IMR-90 (cell line): ENCODE measurements at regions not wholly inside any gene's neighbourhood (a gene's known extent, or its start where the extent isn't known, plus 50 kb on each side); places are given as distances from the start of the nearest gene placed in this dataset.

ENCODE experiments used
- ATAC-seq: fragments of 200-7000 bp; cut with Tn5 transposase; 2 replicates; pipeline ENCODE4 v1.9.1; 2020; ENCODE audit warnings: low read depth, mild to moderate bottlenecking, moderate library complexity
- BruUV-seq: library from RNA; stranded (reverse); fragments of 400-500 nt; replicated peaks from 2 replicates; lab custom pipeline; 2021; lab: Mats Ljungman, UMichigan
- CTCF ChIA-PET: fragments of 300-600 bp; formaldehyde crosslinking; extraction: SDS; loops from one replicate; lab custom pipeline; 2021; ENCODE audit warnings: antibody characterized with exemption; lab: Yijun Ruan, JAX
- POLR2A ChIA-PET: fragments of 300-600 bp; sonication (Branson Sonifier 250); formaldehyde crosslinking; loops from one replicate; lab custom pipeline; 2022; ENCODE audit warnings: antibody characterized with exemption; ENCODE audit not compliant: unreplicated experiment; lab: Charles Lee
- DNase-seq: peaks from one replicate; pipeline ENCODE4 v3.0.0; 2013
- H2AFZ ChIP-seq: replicated peaks from 2 replicates; pipeline ENCODE3; 2013; ENCODE audit warnings: low read length, mild to moderate bottlenecking; ENCODE audit not compliant: poor library complexity
- H2AK5ac ChIP-seq: 2 replicates; pipeline ENCODE4 v1.6.1; 2013; ENCODE audit warnings: low read depth, low read length, inconsistent platforms
- H2AK9ac ChIP-seq: replicated peaks from 2 replicates; pipeline ENCODE3; 2013; ENCODE audit warnings: mild to moderate bottlenecking, low read depth, low read length, moderate library complexity; ENCODE audit not compliant: poor library complexity
- H2BK120ac ChIP-seq: 2 replicates; pipeline ENCODE4 v1.6.1; 2013; ENCODE audit warnings: low read depth, low read length, inconsistent platforms
- H2BK15ac ChIP-seq: 3 replicates; pipeline ENCODE4 v1.6.1; 2013; ENCODE audit warnings: low read depth, low read length, inconsistent platforms
- H2BK20ac ChIP-seq: 2 replicates; pipeline ENCODE4 v1.6.1; 2013; ENCODE audit warnings: low read depth, mild to moderate bottlenecking, inconsistent platforms, low read length, moderate library complexity
- H2BK5ac ChIP-seq: 2 replicates; pipeline ENCODE4 v1.6.1; 2013; ENCODE audit warnings: mild to moderate bottlenecking, low read depth, low read length, inconsistent platforms; ENCODE audit not compliant: poor library complexity, severe bottlenecking
- H3K14ac ChIP-seq: replicated peaks from 2 replicates; pipeline ENCODE4 v1.6.1; 2013; ENCODE audit warnings: low read depth, low read length, inconsistent platforms
- H3K18ac ChIP-seq: 2 replicates; pipeline ENCODE4 v1.6.1; 2013; ENCODE audit warnings: low read depth, low read length, control low read depth
- H3K23ac ChIP-seq: 2 replicates; pipeline ENCODE4 v1.6.1; 2013; ENCODE audit warnings: low read depth, low read length, inconsistent platforms
- H3K27ac ChIP-seq: 2 replicates; pipeline ENCODE4 v1.5.1; 2013; ENCODE audit warnings: mild to moderate bottlenecking, control low read depth, low read length; ENCODE audit not compliant: insufficient read depth
- H3K27me3 ChIP-seq: 2 replicates; pipeline ENCODE4 v1.6.1; 2013; ENCODE audit warnings: low read length; ENCODE audit not compliant: control insufficient read depth, insufficient read depth
- H3K36me3 ChIP-seq: 2 replicates; pipeline ENCODE4 v1.6.1; 2013; ENCODE audit warnings: low read length, mixed read lengths; ENCODE audit not compliant: control insufficient read depth, insufficient read depth
- H3K4ac ChIP-seq: 2 replicates; pipeline ENCODE4 v1.6.1; 2013; ENCODE audit warnings: low read depth, low read length, inconsistent platforms
- H3K4me1 ChIP-seq: 2 replicates; pipeline ENCODE4 v1.6.1; 2013; ENCODE audit warnings: low read length, mixed read lengths; ENCODE audit not compliant: control insufficient read depth, insufficient read depth
- H3K4me2 ChIP-seq: 2 replicates; pipeline ENCODE4 v1.6.1; 2013; ENCODE audit warnings: low read depth, mild to moderate bottlenecking, control low read depth, low read length, moderate library complexity
- H3K4me3 ChIP-seq: 2 replicates; pipeline ENCODE4 v1.5.1; 2013; ENCODE audit warnings: low read depth, mild to moderate bottlenecking, control low read depth, low read length, moderate library complexity; ENCODE audit not compliant: insufficient read depth
- H3K56ac ChIP-seq: 2 replicates; pipeline ENCODE4 v1.6.1; 2013; ENCODE audit warnings: low read length, inconsistent platforms; ENCODE audit not compliant: insufficient read depth; ENCODE audit errors: extremely low read depth
- H3K79me1 ChIP-seq, 2 experiments: 2 replicates each; pipeline ENCODE4 v1.6.1; 2013; ENCODE audit warnings: low read length in 2 of 2, inconsistent platforms in 1 of 2, low read depth in 1 of 2
- H3K9ac ChIP-seq: 2 replicates; pipeline ENCODE4 v1.6.1; 2013; ENCODE audit warnings: low read depth, low read length, control low read depth
- H3K9me1 ChIP-seq: 2 replicates; pipeline ENCODE4 v1.6.1; 2013; ENCODE audit warnings: low read length, inconsistent platforms; ENCODE audit not compliant: insufficient read depth
- H3K9me3 ChIP-seq: 2 replicates; pipeline ENCODE4 v1.6.1; 2013; ENCODE audit warnings: low read length; ENCODE audit not compliant: control insufficient read depth, insufficient read depth
- H4K20me1 ChIP-seq: 2 replicates; pipeline ENCODE4 v1.6.1; 2013; ENCODE audit warnings: low read length, inconsistent platforms; ENCODE audit not compliant: insufficient read depth
- H4K5ac ChIP-seq: 2 replicates; pipeline ENCODE4 v1.6.1; 2013; ENCODE audit warnings: mild to moderate bottlenecking, low read depth, low read length, control low read depth
- H4K8ac ChIP-seq, 2 experiments: 2 replicates each; pipeline ENCODE4 v1.6.1; 2013; ENCODE audit warnings: low read depth in 2 of 2, low read length in 2 of 2, control low read depth in 1 of 2, inconsistent platforms in 1 of 2
- H4K91ac ChIP-seq: 2 replicates; pipeline ENCODE4 v1.6.1; 2013; ENCODE audit warnings: low read depth, low read length, inconsistent platforms; ENCODE audit not compliant: insufficient read depth
- CEBPB ChIP-seq: IDR thresholded peaks from 2 replicates; pipeline ENCODE4 v1.6.1; 2012; ENCODE audit warnings: low read depth, low read length, improper control_type of control experiment
- SMC3 ChIP-seq: fragments of 150-350 bp; IDR thresholded peaks from 2 replicates; pipeline ENCODE4 v1.6.1; 2016; ENCODE audit warnings: low read depth, mild to moderate bottlenecking, antibody characterized with exemption, low read length, moderate library complexity
- WGBS, 2 experiments: methylation state at CpG; one replicate each; pipeline versions ENCODE4 v1.1.5 to v1.1.7; 2013; ENCODE audit warnings: missing lambda C conversion rate in 2 of 2; ENCODE audit not compliant: insufficient read length in 1 of 2; ENCODE audit errors: extremely low coverage in 2 of 2; 5-methylcytosine and 5-hydroxymethylcytosine counted together
- dilution Hi-C: fragments of 300-500 bp; cut with HindIII; formaldehyde crosslinking; loops from one replicate; pipeline ENCODE4 v1.14.3; 2018; ENCODE audit warnings: low sequenced_read_pairs; ENCODE audit not compliant: unreplicated experiment
- in situ Hi-C: fragments of 300-500 bp; cut with MboI; formaldehyde crosslinking; loops from 3 replicates; pipeline ENCODE4 v1.14.3; 2019; ENCODE audit warnings: low sequenced_read_pairs, inconsistent platforms, mixed read lengths
- intact Hi-C: fragments of 100-400 bp; cut with micrococcal nuclease; formaldehyde crosslinking; loops from 2 replicates; pipeline ENCODE4 v1.10.0; 2022

DNA sequence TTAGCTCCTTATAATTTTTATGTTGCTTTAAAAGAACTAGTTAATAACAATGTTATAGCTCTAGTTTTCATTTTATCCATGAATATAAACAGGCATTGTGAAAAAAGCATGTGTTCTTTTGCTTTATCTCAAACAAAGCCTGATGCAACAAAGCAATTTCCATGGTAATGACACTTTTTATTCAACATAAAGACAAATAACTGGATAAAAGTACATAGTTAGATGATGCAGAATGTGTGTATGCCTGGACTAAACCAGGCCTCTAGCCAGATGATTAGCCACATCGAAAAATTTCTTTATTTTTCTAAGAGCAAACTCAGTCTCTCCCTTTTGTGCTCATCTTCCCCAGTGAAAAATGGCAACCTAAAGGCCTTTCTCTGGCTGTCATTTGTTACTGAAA lies 125.6 kb upstream of the TARS1 start:
- in situ Hi-C loops, result no loop called here
- peak overlapping the region; percentile 27; the same call in 2 of the 3 replicates for H2BK15ac ChIP-seq
- H2BK20ac ChIP-seq, result peak overlapping the region; percentile 51; the same call in 1 of the 2 replicates
- no peak overlapping the region for H2AFZ ChIP-seq
- H3K18ac ChIP-seq, result peak overlapping the region; percentile 74; the same call in 1 of the 2 replicates
- no peaks in the 10 kb centered on the region for H3K36me3 ChIP-seq
- H3K9ac ChIP-seq, result no peak overlapping the region
- dilution Hi-C loops, result no loop called here
- peak overlapping the region; percentile 20; the same call in 1 of the 2 replicates for H3K27ac ChIP-seq
- H3K56ac ChIP-seq, result no peak overlapping the region
- no peak overlapping the region for H3K4me2 ChIP-seq
- ATAC-seq, result no peak
- BruUV-seq, result no TSS peak
- peak overlapping the region; percentile 65; the same call in 1 of the 2 replicates for H4K5ac ChIP-seq
- ChIA-PET POLR2A (no interaction called here), CTCF (interaction anchor here (0.5 to 1.5 kb wide), 2 partner anchors 16 to 54 kb away, joined by 3 to 6 read pairs; no protein-coding TSS in a partner anchor)
- H4K91ac ChIP-seq, result no peak overlapping the region
- peaks cover 3% of the 10 kb centered on the region; the same call in 1 of the 2 replicates for H3K9me1 ChIP-seq
- intact Hi-C loops, result no loop called here
- peak overlapping the region; percentile 39; the same call in 1 of the 2 replicates for H2BK120ac ChIP-seq
- no peaks in the 10 kb centered on the region for H3K27me3 ChIP-seq
- H3K79me1 ChIP-seq, result no peaks in the 10 kb centered on the region
- H2AK5ac ChIP-seq, result 0 out of 2 replicates have a peak overlapping the region, but pooled peaks have one; percentile 2
- peaks cover 5% of the 10 kb centered on the region for H3K4me1 ChIP-seq
- H4K8ac ChIP-seq, result peak overlapping the region; percentile 30 to 41; a peak in 2 of 4 replicates
- no peak overlapping the region for H3K4ac ChIP-seq
- no peaks in the 10 kb centered on the region for H4K20me1 ChIP-seq
- no peak overlapping the region for H2AK9ac ChIP-seq
- H3K9me3 ChIP-seq, result no peaks in the 10 kb centered on the region
- TF ChIP-seq SMC3 (no peak), CEBPB (peak; percentile 66)
- WGBS, 2 experiments, result no CpG with 5 or more reads among the region's 1 CpG
- H2BK5ac ChIP-seq, result peak overlapping the region; percentile 57
- no peak overlapping the region; the same call in 1 of the 2 replicates for H3K14ac ChIP-seq
- H3K23ac ChIP-seq, result no peak overlapping the region
- no peak overlapping the region for H3K4me3 ChIP-seq
- DNase-seq, result peak; percentile 66
